B cell (primary cell): ENCODE measurements at regions not wholly inside any gene's neighbourhood (a gene's known extent, or its start where the extent isn't known, plus 50 kb on each side); places are given as distances from the start of the nearest gene placed in this dataset.

Source experiments
- ATAC-seq: fragments of 200-7000 bp; cut with Tn5 transposase; one replicate; pipeline ENCODE4 v1.10.0; 2021; ENCODE audit warnings: low read depth, mild to moderate bottlenecking, moderate number of reproducible peaks, moderate library complexity
- CTCF ChIA-PET: fragments of 350-600 bp; sonication (Branson Sonifier 250); formaldehyde crosslinking; loops from one replicate; lab custom pipeline; 2021; ENCODE audit warnings: antibody characterized with exemption, inconsistent platforms; lab: Charles Lee
- POLR2A ChIA-PET: fragments of 350-600 bp; sonication (Branson Sonifier 250); formaldehyde crosslinking; loops from one replicate; lab custom pipeline; 2021; ENCODE audit warnings: antibody characterized with exemption; lab: Charles Lee
- DNase-seq: peaks from one replicate; pipeline ENCODE4 v3.0.0; 2013
- H2AFZ ChIP-seq: 2 replicates; pipeline ENCODE4 v1.6.1; 2012; ENCODE audit warnings: mild to moderate bottlenecking, low read depth, low read length; ENCODE audit not compliant: insufficient read depth, poor library complexity, severe bottlenecking
- H3K27ac ChIP-seq, 2 donors: 1 replicate in 1 of 2; 2 replicates in 1 of 2; pipeline ENCODE4 v1.5.1; 2012 to 2013; ENCODE audit warnings: low read length in 2 of 2, mild to moderate bottlenecking in 2 of 2, moderate library complexity in 1 of 2
- H3K27me3 ChIP-seq, 4 experiments: fragments of 200-600 bp in 1 of 4; sonication (generic) in 1 of 4; replicated peaks in 1 of 4; 1 replicate in 2 of 4; 2 replicates in 2 of 4; pipeline versions ENCODE4 v1.6.1 to v1.7.0; 2013 to 2016; ENCODE audit warnings: low read length in 3 of 4, mild to moderate bottlenecking in 2 of 4, mixed read lengths in 1 of 4, moderate library complexity in 1 of 4; ENCODE audit not compliant: insufficient read depth in 4 of 4, control insufficient read depth in 3 of 4; ENCODE audit errors: control extremely low read depth in 1 of 4
- H3K36me3 ChIP-seq, 2 experiments: replicated peaks in 1 of 2; 1 replicate in 1 of 2; 2 replicates in 1 of 2; pipeline versions ENCODE4 v1.6.1 to v1.7.1; 2013; ENCODE audit warnings: low read length in 1 of 2; ENCODE audit not compliant: insufficient read depth in 2 of 2, control insufficient read depth in 1 of 2; ENCODE audit errors: control extremely low read depth in 1 of 2, extremely low read depth in 1 of 2
- H3K4me1 ChIP-seq, 2 donors: fragments of 200-600 bp in 1 of 2; sonication (generic) in 1 of 2; 1 replicate in 1 of 2; 2 replicates in 1 of 2; pipeline versions ENCODE4 v1.5.1 to v1.6.1; 2013 to 2017; ENCODE audit warnings: low read length in 2 of 2; ENCODE audit not compliant: control insufficient read depth in 2 of 2, insufficient read depth in 2 of 2
- H3K4me2 ChIP-seq: replicated peaks from 2 replicates; pipeline ENCODE3; 2012; ENCODE audit warnings: mild to moderate bottlenecking, low read depth, low read length; ENCODE audit not compliant: poor library complexity, severe bottlenecking
- H3K4me3 ChIP-seq, 5 experiments: fragments of 200-600 bp in 1 of 5; sonication (generic) in 1 of 5; 1 replicate in 3 of 5; 2 replicates in 2 of 5; pipeline versions ENCODE4 v1.5.1 to v1.7.0; 2011 to 2016; ENCODE audit warnings: low read length in 4 of 5, mild to moderate bottlenecking in 4 of 5, low read depth in 2 of 5, control low read depth in 1 of 5, moderate library complexity in 1 of 5; ENCODE audit not compliant: insufficient read depth in 1 of 5; ENCODE audit errors: control extremely low read depth in 1 of 5, extremely low read depth in 1 of 5
- H3K79me2 ChIP-seq: fragments of 200-600 bp; sonication (generic); one replicate; pipeline ENCODE4 v1.6.0; 2016; ENCODE audit warnings: low read length; ENCODE audit not compliant: control insufficient read depth, insufficient read depth
- H3K9ac ChIP-seq: fragments of 200-600 bp; sonication (generic); 2 replicates; pipeline ENCODE4 v1.6.1; 2017; ENCODE audit warnings: mild to moderate bottlenecking, low read length, moderate library complexity
- H3K9me3 ChIP-seq, 3 donors: one replicate each; pipeline versions ENCODE4 v1.6.1 to v1.7.1; 2013; ENCODE audit warnings: low read length in 2 of 3; ENCODE audit not compliant: control insufficient read depth in 2 of 3, insufficient read depth in 1 of 3; ENCODE audit errors: control extremely low read depth in 1 of 3
- H4K20me1 ChIP-seq: 2 replicates; pipeline ENCODE4 v1.6.0; 2012; ENCODE audit warnings: mild to moderate bottlenecking, low read length; ENCODE audit not compliant: insufficient read depth, control insufficient read depth, poor library complexity, severe bottlenecking
- H3K27ac Mint-ChIP-seq: one replicate; pipeline ENCODE4 v1.8.0; 2021; ENCODE audit warnings: mixed read lengths
- H3K27me3 Mint-ChIP-seq: one replicate; pipeline ENCODE4 v1.8.0; 2021; ENCODE audit warnings: mixed read lengths
- H3K4me1 Mint-ChIP-seq: one replicate; pipeline ENCODE4 v1.8.0; 2021; ENCODE audit warnings: mixed read lengths
- H3K4me3 Mint-ChIP-seq: one replicate; pipeline ENCODE4 v1.8.0; 2021; ENCODE audit warnings: mixed read lengths
- H3K9me3 Mint-ChIP-seq: one replicate; pipeline ENCODE4 v1.8.0; 2022; ENCODE audit warnings: mixed read lengths; ENCODE audit not compliant: insufficient read depth
- CTCF ChIP-seq: fragments of 200-600 bp; IDR thresholded peaks from one replicate; pipeline ENCODE4 v1.8.0; 2022; ENCODE audit warnings: antibody characterized with exemption, mild to moderate bottlenecking
- EZH2 ChIP-seq: IDR thresholded peaks from 2 replicates; pipeline ENCODE4 v1.6.1; 2012; ENCODE audit warnings: borderline replicate concordance, low read depth, mild to moderate bottlenecking, moderate library complexity, low read length; ENCODE audit not compliant: insufficient read depth, poor library complexity, severe bottlenecking
- WGBS: methylation state at CpG from one replicate; pipeline ENCODE4 v1.1.5; 2013; ENCODE audit warnings: missing lambda C conversion rate; ENCODE audit not compliant: insufficient coverage; 5-methylcytosine and 5-hydroxymethylcytosine counted together
- intact Hi-C: fragments of 100-400 bp; cut with micrococcal nuclease; formaldehyde crosslinking; loops from one replicate; pipeline ENCODE4 v1.10.0; 2022

GRCh38 chr3:124121379-124122312 is 129.7 kb upstream of the ROPN1 start:
- Histone ChIP-seq H3K27me3 (peaks cover 0 to 6% (median 1%) of the 10 kb centered on the region in 4 experiments), H3K27ac (no peak overlapping the region), H3K79me2 (no peaks in the 10 kb centered on the region), H3K4me2 (no peak overlapping the region), H4K20me1 (no peaks in the 10 kb centered on the region), H3K4me3 (no peak overlapping the region), H2AFZ (no peak overlapping the region), H3K9me3 (no peaks in the 10 kb centered on the region), H3K4me1 (no peaks in the 10 kb centered on the region), H3K36me3 (no peaks in the 10 kb centered on the region), H3K9ac (no peak overlapping the region)
- Mint-ChIP-seq H3K27me3 (peaks cover 50% of the 10 kb centered on the region), H3K27ac (no peak overlapping the region), H3K9me3 (no peaks in the 10 kb centered on the region), H3K4me1 (no peaks in the 10 kb centered on the region), H3K4me3 (no peak overlapping the region)
- WGBS = 100% methylated on average over 1 of the region's 1 CpG
- intact Hi-C loops = no loop called here
- DNase-seq = no peak
- TF ChIP-seq EZH2 (no peak), CTCF (no peak)
- no peak for ATAC-seq
- CTCF ChIA-PET = no interaction called here
- POLR2A ChIA-PET = no interaction called here

- no peak for DNase-seq
- no peak overlapping the region for H3K4me3 ChIP-seq
- H3K27ac Mint-ChIP-seq = no peak overlapping the region
- H3K9ac ChIP-seq = no peak overlapping the region
- no peak overlapping the region for H3K4me3 Mint-ChIP-seq
- TF ChIP-seq CTCF = no peak
- TF ChIP-seq EZH2 = no peak
- H3K9me3 Mint-ChIP-seq = no peaks in the 10 kb centered on the region
- no peak overlapping the region for H3K4me2 ChIP-seq
- H3K79me2 ChIP-seq = no peaks in the 10 kb centered on the region
- no peaks in the 10 kb centered on the region for H3K36me3 ChIP-seq
- ATAC-seq = no peak
- no peaks in the 10 kb centered on the region for H3K4me1 ChIP-seq
- H4K20me1 ChIP-seq = no peaks in the 10 kb centered on the region
- no peak overlapping the region for H3K27ac ChIP-seq
- peaks cover 0 to 10% (median 8%) of the 10 kb centered on the region in 4 experiments for H3K27me3 ChIP-seq
- no CpG with 5 or more reads among the region's 1 CpG for WGBS
- H3K9me3 ChIP-seq = no peaks in the 10 kb centered on the region
- POLR2A ChIA-PET = no interaction called here
- CTCF ChIA-PET = no interaction called here
- no peak overlapping the region for H2AFZ ChIP-seq
- peaks cover 37% of the 10 kb centered on the region for H3K27me3 Mint-ChIP-seq
- intact Hi-C loops = no loop called here
- H3K4me1 Mint-ChIP-seq = no peaks in the 10 kb centered on the region
Observed at GRCh38 chr3:124125315-124125714, 133.4 kb upstream of the ROPN1 start.
